K562 (cell line): ENCODE measurements at regions not wholly inside any gene's neighbourhood (a gene's known extent, or its start where the extent isn't known, plus 50 kb on each side); places are given as distances from the start of the nearest gene placed in this dataset.

Source experiments
- ATF7 ChIP-seq: fragments of 450-650 bp; IDR thresholded peaks from 2 replicates; pipeline ENCODE4 v1.7.1; 2014; ENCODE audit warnings: mild to moderate bottlenecking, moderate library complexity
- GABPB1 ChIP-seq: sonication (generic); formaldehyde crosslinking; IDR thresholded peaks from 2 replicates; pipeline ENCODE4 v1.8.0; 2022; ENCODE audit warnings: mild to moderate bottlenecking, missing genetic modification reagents
- GTF2A2 ChIP-seq: IDR thresholded peaks from 2 replicates; pipeline ENCODE4 v1.6.1; 2016; ENCODE audit warnings: mild to moderate bottlenecking, missing genetic modification characterization, missing compliant biosample characterization
- HNRNPH1 ChIP-seq: fragments of 200-400 bp; formaldehyde crosslinking; optimal IDR thresholded peaks from 2 replicates; pipeline ENCODE3; 2017; ENCODE audit warnings: low read depth, mild to moderate bottlenecking, low read length, moderate library complexity
- KDM1A ChIP-seq, 2 experiments: fragments of 450-650 bp; IDR thresholded peaks; 2 replicates each; pipeline ENCODE4 v1.6.1; 2016; ENCODE audit warnings: mild to moderate bottlenecking in 2 of 2
- MNT ChIP-seq, 2 experiments: fragments of 450-650 bp; conservative IDR thresholded peaks; 2 replicates each; pipeline ENCODE4 v1.6.1; 2017; ENCODE audit warnings: mild to moderate bottlenecking in 2 of 2, moderate library complexity in 2 of 2
- MYC ChIP-seq, 2 experiments: fragments of 250-450 bp in 1 of 2; sonication (Bioruptor Pico) in 1 of 2; IDR thresholded peaks; 2 replicates each; pipeline versions ENCODE4 v1.5.1 to v1.6.1; 2012 to 2021; ENCODE audit warnings: low read depth in 2 of 2, borderline replicate concordance in 1 of 2, improper control_type of control experiment in 1 of 2, low read length in 1 of 2, mild to moderate bottlenecking in 1 of 2, moderate library complexity in 1 of 2
- RNF219 ChIP-seq: fragments of 250-450 bp; sonication (Bioruptor Pico); IDR thresholded peaks from 2 replicates; pipeline ENCODE4 v1.5.0; 2022; ENCODE audit warnings: mild to moderate bottlenecking
- SP1 ChIP-seq: sonication (generic); formaldehyde crosslinking; IDR thresholded peaks from 2 replicates; pipeline ENCODE4 v1.8.1; 2022; ENCODE audit warnings: mild to moderate bottlenecking, missing genetic modification reagents
- TFAM ChIP-seq: fragments of 250-450 bp; sonication (Bioruptor Pico); conservative IDR thresholded peaks from 2 replicates; pipeline ENCODE4 v1.5.0; 2021; ENCODE audit warnings: mild to moderate bottlenecking, moderate library complexity
- VEZF1 ChIP-seq: fragments of 200-800 bp; sonication (Bioruptor generic); IDR thresholded peaks from 2 replicates; pipeline ENCODE4 v1.6.1; 2017; ENCODE audit warnings: missing genetic modification characterization, missing compliant biosample characterization
- ZNF174 ChIP-seq: fragments of 250-450 bp; sonication (Bioruptor Pico); IDR thresholded peaks from 2 replicates; pipeline ENCODE4 v1.4.0; 2020; ENCODE audit warnings: mild to moderate bottlenecking
- ZNF253 ChIP-seq: fragments of 250-450 bp; sonication (Bioruptor Pico); conservative IDR thresholded peaks from 2 replicates; pipeline ENCODE4 v1.6.1; 2021; ENCODE audit warnings: mild to moderate bottlenecking
- ZNF561 ChIP-seq: fragments of 450-650 bp; formaldehyde crosslinking; conservative IDR thresholded peaks from 2 replicates; pipeline ENCODE4 v1.4.0; 2020; ENCODE audit warnings: mild to moderate bottlenecking, moderate library complexity
- ZNF57 ChIP-seq: fragments of 450-650 bp; formaldehyde crosslinking; IDR thresholded peaks from 2 replicates; pipeline ENCODE4 v1.4.0; 2020; ENCODE audit warnings: mild to moderate bottlenecking, moderate library complexity
- TF ChIP-seq, protein P1 (sequence below): IDR thresholded peaks from 2 replicates; pipeline ENCODE4 v1.6.1; 2011; ENCODE audit warnings: borderline replicate concordance, low read depth, mild to moderate bottlenecking, moderate library complexity, low read length; ENCODE audit not compliant: insufficient read depth, poor library complexity, severe bottlenecking

DNA sequence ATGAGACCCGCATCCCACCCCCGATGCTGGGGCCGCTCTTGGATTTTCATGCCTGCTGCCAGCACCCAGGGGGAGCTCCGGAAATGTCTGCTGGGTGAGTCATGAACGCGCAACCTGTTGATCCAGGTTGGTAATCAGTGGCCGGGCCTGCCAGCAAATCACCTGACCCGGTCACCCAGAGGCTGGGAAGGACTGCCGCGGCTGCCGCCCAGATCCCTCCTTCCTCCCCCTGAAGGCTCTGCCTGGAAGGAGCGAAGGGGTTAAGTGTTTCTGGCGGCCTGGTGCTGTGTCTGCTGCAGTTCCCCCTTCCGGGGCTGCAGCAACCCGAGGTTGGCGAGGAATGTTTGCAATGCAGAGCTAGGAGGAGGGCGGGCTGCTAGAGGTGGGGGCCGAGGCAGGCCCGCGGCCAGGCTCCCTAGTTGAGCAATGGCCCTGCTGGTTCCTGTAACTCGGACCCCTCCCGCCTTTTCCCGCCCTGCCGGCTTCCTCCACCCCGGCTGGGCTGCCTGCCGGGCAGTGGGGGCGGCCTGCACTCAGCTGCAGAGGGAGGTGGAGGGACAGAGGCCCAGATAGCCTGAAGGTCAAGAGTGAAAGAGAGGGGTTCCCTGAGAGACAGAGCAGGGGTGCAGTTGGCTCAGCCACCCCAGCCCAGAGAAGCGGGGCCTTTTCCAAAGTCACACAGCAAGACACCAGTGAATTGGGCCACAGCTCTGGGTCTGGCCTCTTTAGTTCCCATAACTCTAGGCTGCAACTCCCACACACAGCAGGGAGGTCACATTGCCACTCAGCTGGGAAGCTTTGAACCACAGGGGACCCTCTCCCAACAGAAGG lies 156.3 kb upstream of the IER5L start (continued):
- TF ChIP-seq GABPB1 (peak; percentile 55; the same call in 1 of the 2 replicates), MYC (IDR thresholded peaks at IDR 0.05; ENCODE audit: low read depth, low read length) (no peak), MYC (CRISPR knock-in tag; IDR thresholded peaks at IDR 0.05; ENCODE audit: borderline replicate concordance, low read depth) (no peak), ZNF253 (CRISPR knock-in tag) (no peak), ATF7 (0 out of 2 replicates have a peak, but pooled peaks have one; percentile 34), KDM1A (IDR thresholded peaks at IDR 0.05) (0 out of 4 replicates have a peak, but pooled peaks of 1 of the 2 experiments have one; percentile 23), ZNF57 (CRISPR knock-in tag) (no peak), TFAM (no peak), SP1 (no peak), HNRNPH1 (no peak), VEZF1 (CRISPR knock-in tag) (peak; percentile 91), MNT (conservative IDR thresholded peaks at IDR 0.05) (peak in 1 of 2 experiments; percentile 29; a peak in 1 of 4 replicates), RNF219 (CRISPR knock-in tag) (no peak), ZNF174 (no peak), ZNF561 (CRISPR knock-in tag) (no peak), GTF2A2 (tag) (no peak)
- TF ChIP-seq, protein P1, sequence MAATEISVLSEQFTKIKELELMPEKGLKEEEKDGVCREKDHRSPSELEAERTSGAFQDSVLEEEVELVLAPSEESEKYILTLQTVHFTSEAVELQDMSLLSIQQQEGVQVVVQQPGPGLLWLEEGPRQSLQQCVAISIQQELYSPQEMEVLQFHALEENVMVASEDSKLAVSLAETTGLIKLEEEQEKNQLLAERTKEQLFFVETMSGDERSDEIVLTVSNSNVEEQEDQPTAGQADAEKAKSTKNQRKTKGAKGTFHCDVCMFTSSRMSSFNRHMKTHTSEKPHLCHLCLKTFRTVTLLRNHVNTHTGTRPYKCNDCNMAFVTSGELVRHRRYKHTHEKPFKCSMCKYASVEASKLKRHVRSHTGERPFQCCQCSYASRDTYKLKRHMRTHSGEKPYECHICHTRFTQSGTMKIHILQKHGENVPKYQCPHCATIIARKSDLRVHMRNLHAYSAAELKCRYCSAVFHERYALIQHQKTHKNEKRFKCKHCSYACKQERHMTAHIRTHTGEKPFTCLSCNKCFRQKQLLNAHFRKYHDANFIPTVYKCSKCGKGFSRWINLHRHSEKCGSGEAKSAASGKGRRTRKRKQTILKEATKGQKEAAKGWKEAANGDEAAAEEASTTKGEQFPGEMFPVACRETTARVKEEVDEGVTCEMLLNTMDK: no peak
